SJCRH30 (cell line): ENCODE measurements at regions not wholly inside any gene's neighbourhood (a gene's known extent, or its start where the extent isn't known, plus 50 kb on each side); places are given as distances from the start of the nearest gene placed in this dataset.
"Not testable (repeated sequence)": the region's sequence is repeated elsewhere in the genome, so short reads cannot be mapped to it uniquely, and the experiment has no call there.

Experiments used
- DNase-seq, 2 experiments: peaks; one replicate each; pipeline ENCODE4 v3.0.0-alpha.2; 2015 to 2020
- H3K27ac ChIP-seq: fragments of 250-450 bp; sonication (Bioruptor Pico); 2 replicates; pipeline ENCODE4 v1.5.1; 2020; ENCODE audit warnings: mild to moderate bottlenecking, moderate library complexity
- H3K27me3 ChIP-seq: fragments of 250-450 bp; sonication (Bioruptor Pico); 2 replicates; pipeline ENCODE4 v1.5.1; 2020; ENCODE audit warnings: mild to moderate bottlenecking, moderate library complexity
- H3K36me3 ChIP-seq: fragments of 250-450 bp; sonication (Bioruptor Pico); 2 replicates; pipeline ENCODE4 v1.5.1; 2020; ENCODE audit warnings: mild to moderate bottlenecking, moderate library complexity
- H3K4me1 ChIP-seq: fragments of 250-450 bp; sonication (Bioruptor Pico); 2 replicates; pipeline ENCODE4 v1.5.1; 2020; ENCODE audit warnings: mild to moderate bottlenecking, moderate library complexity
- H3K4me3 ChIP-seq: fragments of 250-450 bp; sonication (Bioruptor Pico); 2 replicates; pipeline ENCODE4 v1.5.1; 2020; ENCODE audit warnings: mild to moderate bottlenecking, moderate library complexity
- H3K9me3 ChIP-seq: fragments of 250-450 bp; sonication (Bioruptor Pico); replicated peaks from 2 replicates; pipeline ENCODE4 v1.5.1; 2020; ENCODE audit warnings: mild to moderate bottlenecking, moderate library complexity

DNA sequence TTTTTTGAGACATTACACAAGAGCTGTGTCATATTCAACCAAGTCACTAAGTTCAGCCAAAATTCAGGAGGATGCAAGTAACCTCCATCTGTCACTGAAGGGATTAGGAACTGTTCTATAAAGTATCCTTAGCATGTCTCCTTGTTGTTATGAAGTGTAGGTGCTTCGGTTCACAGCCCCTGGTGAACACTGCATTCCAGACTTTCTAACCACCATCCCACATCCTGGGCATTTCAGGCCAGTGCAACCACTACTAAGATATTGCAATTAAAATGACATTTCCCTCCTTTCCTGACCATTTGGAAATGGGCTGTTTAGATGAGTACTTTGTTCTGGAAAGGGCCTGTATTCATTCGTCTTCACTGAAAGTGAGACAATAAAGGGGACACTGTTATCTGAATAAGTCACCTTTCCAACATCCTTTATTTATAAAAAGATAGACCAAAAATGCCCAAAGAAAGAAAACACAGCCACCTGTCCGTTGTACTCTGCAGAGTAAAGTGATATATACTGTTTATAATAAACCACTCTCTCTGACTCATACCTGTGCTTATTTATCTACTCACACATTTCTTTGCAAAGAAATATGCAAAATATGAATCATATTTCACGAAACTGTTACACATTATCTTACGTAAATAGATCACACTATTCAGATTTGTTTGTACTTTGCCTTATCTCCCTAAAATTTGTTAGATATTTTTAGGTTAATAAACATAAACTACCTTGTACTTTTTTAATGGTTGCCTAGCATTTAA lies 861.9 kb downstream of the CDH18 start:
- no peaks in the 10 kb centered on the region for H3K36me3 ChIP-seq
- no peaks in the 10 kb centered on the region for H3K9me3 ChIP-seq
- no peaks in the 10 kb centered on the region for H3K27me3 ChIP-seq
- H3K27ac ChIP-seq, result no peak overlapping the region
- no peaks in the 10 kb centered on the region for H3K4me1 ChIP-seq
- DNase-seq, result peak in 1 of 2 experiments; percentile 0
- no peak overlapping the region for H3K4me3 ChIP-seq

DNA sequence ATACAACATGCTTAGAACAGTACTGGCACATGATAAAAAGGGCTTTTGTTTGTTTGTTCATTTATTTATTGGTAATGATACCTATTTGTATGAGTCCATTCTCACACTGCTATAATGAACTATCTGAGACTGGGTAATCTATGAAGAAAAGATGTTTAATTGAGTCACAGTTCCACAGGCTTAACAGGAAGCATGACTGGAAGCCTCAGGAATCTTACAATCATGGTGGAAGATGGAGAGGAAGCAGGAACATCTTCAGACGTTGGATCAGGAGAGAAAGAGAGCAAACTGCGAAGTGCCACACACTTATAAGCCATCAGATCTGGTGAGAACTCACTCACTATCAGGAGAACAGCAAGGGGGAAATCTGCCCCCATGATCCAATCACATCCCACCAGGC lies 847.7 kb downstream of the CDH18 start:
- Histone ChIP-seq H3K9me3 (no peaks in the 10 kb centered on the region), H3K36me3 (no peaks in the 10 kb centered on the region), H3K4me3 (no peak overlapping the region), H3K4me1 (no peaks in the 10 kb centered on the region), H3K27ac (no peak overlapping the region), H3K27me3 (no peaks in the 10 kb centered on the region)
- DNase-seq, result no peak

DNA sequence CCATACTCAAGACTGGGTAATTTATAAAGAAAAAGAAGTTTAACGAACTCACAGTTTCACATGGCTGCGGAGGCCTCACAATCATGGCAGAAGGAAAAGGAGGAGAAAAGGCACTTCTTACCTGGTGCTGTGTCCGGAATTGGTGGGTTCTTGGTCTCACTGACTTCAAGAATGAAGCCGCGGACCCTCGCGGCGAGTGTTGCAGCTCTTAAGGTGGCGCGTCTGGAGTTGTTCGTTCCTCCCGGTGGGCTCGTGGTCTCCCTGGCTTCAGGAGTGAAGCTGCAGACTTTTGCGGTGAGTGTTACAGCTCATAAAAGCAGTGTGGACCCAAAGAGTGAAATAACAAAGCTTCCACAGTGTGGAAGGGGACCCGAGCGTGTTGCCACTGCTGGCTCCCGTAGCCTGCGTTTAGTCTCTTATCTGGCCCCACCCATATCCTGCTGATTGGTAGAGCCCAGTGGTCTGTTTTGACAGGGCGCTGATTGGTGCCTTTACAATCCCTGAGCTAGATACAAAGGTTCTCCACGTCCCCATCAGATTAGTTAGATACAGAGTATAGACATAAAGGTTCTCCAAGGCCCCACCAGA lies 846.0 kb downstream of the CDH18 start:
- not testable (repeated sequence) for H3K27me3 ChIP-seq, H3K9me3 ChIP-seq, H3K4me1 ChIP-seq, H3K27ac ChIP-seq, DNase-seq, H3K36me3 ChIP-seq, H3K4me3 ChIP-seq

DNA sequence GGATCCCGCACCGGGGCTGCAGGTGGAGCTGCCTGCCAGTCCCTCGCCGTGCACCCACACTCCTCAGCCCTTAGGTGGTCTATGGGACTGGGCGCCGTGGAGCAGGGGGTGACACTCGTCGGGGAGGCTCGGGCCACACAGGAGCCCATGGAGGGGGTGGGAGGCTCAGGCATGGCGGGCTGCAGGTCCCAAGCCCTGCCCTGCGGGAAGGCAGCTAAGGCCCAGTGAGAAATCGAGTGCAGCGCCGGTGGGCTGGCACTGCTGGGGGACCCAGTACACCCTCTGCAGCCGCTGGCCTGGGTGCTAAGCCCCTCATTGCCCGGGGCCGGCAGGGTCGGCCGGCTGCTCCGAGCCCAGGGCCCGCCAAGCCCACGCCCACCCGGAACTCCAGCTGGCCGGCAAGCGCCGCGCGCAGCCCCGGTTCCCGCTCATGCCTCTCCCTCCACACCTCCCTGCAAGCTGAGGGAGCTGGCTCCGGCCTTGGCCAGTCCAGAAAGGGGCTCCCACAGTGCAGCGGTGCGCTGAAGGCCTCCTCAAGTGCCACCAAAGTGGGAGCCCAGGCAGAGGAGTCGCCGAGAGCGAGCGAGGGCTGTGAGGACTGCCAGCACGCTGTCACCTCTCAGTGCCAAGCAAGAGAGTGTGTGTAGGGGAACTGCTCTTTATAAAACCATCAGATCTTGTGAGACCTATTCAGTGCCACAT lies 845.1 kb downstream of the CDH18 start:
- H3K27ac ChIP-seq, H3K4me3 ChIP-seq, DNase-seq, H3K27me3 ChIP-seq, H3K9me3 ChIP-seq, H3K36me3 ChIP-seq, H3K4me1 ChIP-seq: not testable (repeated sequence)

DNA sequence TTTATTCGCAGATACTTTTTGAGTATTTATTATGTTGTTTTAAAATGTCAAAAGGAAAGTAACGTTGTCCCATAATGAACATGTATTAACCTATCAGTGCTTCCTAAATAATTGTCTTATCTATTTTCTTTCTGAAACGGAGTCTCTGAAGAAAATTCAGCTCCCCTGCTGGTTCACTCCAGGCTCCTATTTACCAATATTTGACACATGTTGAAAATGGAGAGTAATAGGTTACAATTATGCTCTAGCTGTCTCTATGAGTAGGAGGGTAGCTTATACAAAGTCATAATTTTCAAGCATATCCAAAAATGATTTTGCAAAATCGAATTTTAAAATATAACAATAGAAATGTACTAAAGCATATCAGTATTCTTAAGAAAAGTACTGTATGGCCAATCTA lies 844.1 kb downstream of the CDH18 start:
- no peaks in the 10 kb centered on the region for H3K36me3 ChIP-seq
- no peaks in the 10 kb centered on the region for H3K4me1 ChIP-seq
- DNase-seq, result no peak
- no peaks in the 10 kb centered on the region for H3K27me3 ChIP-seq
- H3K27ac ChIP-seq, result no peak overlapping the region
- H3K4me3 ChIP-seq, result no peak overlapping the region
- H3K9me3 ChIP-seq, result no peaks in the 10 kb centered on the region

DNA sequence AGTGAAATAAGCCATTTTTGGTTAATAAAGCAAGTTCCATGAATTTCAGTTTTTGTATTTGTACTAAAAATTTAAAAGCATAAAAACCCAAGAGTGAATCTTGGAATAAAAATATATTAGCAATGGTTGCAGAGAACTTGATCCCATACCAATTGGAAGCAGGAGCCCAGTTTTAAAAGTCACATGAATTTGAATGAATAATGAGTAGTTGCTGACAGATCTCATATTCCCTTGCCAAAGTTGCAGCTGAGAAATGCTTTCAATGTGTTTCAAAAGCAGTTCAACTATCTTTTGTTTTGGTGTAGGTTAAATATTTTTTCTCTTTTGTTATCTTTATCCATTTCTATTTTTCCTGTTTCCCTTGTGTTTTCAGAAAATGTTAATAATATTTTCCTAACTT lies 818.6 kb downstream of the CDH18 start:
- H3K4me3 ChIP-seq, result no peak overlapping the region
- H3K27me3 ChIP-seq, result no peaks in the 10 kb centered on the region
- no peaks in the 10 kb centered on the region for H3K36me3 ChIP-seq
- no peaks in the 10 kb centered on the region for H3K9me3 ChIP-seq
- no peak overlapping the region for H3K27ac ChIP-seq
- no peak for DNase-seq
- no peaks in the 10 kb centered on the region for H3K4me1 ChIP-seq

DNA sequence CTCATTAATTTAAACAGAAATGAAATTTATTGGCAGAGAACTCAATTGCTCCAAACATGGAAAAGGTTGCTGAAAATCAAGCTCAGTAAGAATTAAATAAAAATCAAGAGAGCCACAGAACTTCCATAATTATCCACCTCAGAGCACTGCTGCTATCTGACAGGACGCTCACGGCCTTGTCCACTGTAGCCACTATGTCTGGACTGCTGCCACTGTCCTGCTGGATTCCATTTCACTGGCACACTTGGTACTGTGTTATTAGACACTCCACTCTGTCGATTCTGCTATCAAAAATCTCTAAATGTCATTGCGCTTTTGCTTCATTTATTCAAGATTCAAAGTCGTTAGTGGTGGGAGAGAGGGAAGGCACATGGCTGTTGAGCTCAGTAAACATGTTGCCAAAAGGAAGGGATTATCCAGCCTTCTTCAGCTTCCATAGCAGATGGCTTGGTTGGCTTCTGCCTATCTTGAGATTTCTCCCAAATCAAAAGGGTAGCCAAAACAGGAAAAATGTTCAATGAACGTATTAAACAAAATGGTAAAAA lies 815.0 kb downstream of the CDH18 start:
- Histone ChIP-seq H3K27me3 (no peaks in the 10 kb centered on the region), H3K27ac (no peak overlapping the region), H3K4me3 (no peak overlapping the region), H3K36me3 (no peaks in the 10 kb centered on the region), H3K9me3 (no peaks in the 10 kb centered on the region), H3K4me1 (no peaks in the 10 kb centered on the region)
- no peak for DNase-seq

DNA sequence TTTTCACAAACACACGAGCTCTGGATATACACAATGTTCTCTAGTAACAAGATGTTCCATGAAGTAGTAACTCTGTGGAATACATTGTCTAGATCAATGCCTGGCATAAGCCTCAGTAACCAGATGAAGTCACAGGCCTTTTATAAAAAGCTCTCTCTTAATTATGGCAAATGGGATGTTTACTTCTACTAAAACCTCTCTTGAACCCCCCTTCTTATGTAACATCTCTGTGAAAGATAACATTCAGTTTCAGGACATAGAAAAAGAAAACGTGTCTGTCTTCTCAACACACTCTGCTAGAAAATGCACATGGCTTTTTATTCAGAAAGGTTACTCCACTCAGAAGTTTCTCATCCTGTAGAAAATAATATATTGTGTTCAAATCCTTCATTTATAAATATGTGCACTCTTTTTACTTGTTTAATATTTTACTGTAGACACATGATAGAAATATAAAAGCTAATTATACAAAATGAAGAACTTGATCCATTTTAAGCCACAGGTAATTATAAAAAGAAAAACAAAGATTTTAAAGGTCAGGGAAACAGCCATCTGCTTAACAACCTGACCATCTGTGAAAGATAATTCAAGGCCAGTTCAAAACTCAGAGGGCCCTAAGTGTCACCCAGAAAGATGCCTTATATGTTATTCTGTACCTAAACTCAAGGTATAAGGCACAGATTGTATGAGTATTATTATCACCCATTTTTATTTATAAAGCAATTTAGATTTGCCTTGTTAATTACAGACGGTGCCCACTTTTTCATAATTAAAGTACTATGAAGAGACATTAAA lies 812.0 kb downstream of the CDH18 start:
- Histone ChIP-seq H3K9me3 (no peaks in the 10 kb centered on the region), H3K4me3 (no peak overlapping the region), H3K27me3 (no peaks in the 10 kb centered on the region), H3K36me3 (no peaks in the 10 kb centered on the region), H3K4me1 (no peaks in the 10 kb centered on the region), H3K27ac (no peak overlapping the region)
- DNase-seq, result no peak

DNA sequence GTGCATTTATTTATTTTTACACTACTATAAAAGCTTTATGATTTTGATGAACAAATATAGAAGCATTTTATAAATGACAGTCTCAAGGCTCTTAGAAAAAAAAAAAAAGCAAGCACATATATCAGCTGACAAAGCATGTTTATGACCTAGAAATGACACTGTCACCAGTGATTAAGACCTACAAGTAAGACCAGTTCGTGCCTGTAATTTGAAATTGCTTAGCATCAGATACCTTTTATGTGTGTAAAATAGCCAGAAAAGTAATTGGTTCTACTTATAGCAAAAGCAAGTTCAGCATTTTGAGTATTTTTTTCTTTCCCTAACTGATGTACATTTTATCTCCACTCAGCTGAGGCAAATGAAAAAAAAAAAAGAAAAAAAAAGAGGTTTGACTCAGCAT lies 808.4 kb downstream of the CDH18 start:
- H3K27me3 ChIP-seq, result no peaks in the 10 kb centered on the region
- H3K27ac ChIP-seq, result no peak overlapping the region
- no peaks in the 10 kb centered on the region for H3K36me3 ChIP-seq
- no peak for DNase-seq
- no peak overlapping the region for H3K4me3 ChIP-seq
- H3K4me1 ChIP-seq, result no peaks in the 10 kb centered on the region
- no peaks in the 10 kb centered on the region for H3K9me3 ChIP-seq

DNA sequence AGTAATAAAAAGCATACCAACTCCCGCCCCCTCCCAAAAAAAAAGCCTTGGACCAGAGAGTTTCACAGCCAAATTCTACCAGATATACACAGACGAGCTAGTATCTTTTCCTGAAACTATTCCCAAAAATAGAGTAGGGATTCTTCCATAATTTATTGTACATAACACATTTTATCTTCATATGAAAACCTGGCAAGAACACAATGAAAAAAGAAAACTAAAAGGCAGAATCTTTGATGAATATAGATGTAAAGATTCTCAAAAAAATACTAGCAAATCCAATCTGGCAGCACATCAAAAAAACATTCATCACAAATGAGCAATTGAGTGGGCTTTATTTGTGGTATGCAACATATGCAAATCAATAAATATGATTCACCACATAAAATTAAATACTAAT lies 798.8 kb downstream of the CDH18 start:
- Histone ChIP-seq H3K36me3 (no peaks in the 10 kb centered on the region), H3K9me3 (no peaks in the 10 kb centered on the region), H3K27me3 (no peaks in the 10 kb centered on the region), H3K4me1 (no peaks in the 10 kb centered on the region), H3K27ac (no peak overlapping the region), H3K4me3 (no peak overlapping the region)
- DNase-seq, result no peak

DNA sequence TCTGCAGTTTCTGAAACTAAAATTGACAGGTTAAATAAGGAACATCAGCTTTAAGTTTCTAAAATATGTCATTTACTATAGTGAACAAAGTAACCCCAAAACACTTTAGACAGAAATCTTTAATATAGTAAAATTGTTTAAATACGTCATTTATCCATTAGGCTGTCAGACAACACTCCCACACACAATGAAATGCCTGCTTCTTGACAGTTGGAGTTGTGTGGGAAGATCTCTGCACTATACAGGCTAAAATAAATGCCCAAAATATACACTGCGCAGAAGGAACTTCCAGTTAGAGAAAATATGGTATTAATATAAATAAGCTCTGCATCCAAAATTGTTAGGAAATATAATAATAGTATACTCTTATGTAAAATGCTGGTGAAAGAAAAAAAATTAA lies 794.4 kb downstream of the CDH18 start:
- no peak overlapping the region for H3K27ac ChIP-seq
- no peak overlapping the region for H3K4me3 ChIP-seq
- no peaks in the 10 kb centered on the region for H3K27me3 ChIP-seq
- H3K4me1 ChIP-seq, result no peaks in the 10 kb centered on the region
- no peaks in the 10 kb centered on the region for H3K36me3 ChIP-seq
- H3K9me3 ChIP-seq, result no peaks in the 10 kb centered on the region
- no peak for DNase-seq

DNA sequence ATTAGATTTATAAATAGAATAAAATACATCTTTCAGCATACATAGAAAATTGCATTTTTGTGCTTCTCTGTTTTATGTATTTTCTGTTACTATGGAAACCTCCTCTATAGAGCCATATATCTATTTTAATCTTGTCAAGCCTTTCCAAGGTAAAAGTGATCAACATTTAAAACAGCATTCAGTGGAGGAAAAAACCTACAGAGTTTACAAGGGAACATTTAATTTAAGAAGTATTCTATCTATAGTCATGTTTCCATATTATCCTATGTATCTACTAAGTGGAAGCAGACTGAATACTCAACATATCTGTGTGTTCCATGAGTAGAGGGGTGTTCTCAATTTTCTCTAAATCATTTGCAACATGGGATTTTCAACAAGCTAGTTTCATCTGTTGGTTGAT lies 791.4 kb downstream of the CDH18 start:
- Histone ChIP-seq H3K4me1 (no peaks in the 10 kb centered on the region), H3K4me3 (no peak overlapping the region), H3K9me3 (no peaks in the 10 kb centered on the region), H3K27ac (no peak overlapping the region), H3K27me3 (no peaks in the 10 kb centered on the region), H3K36me3 (no peaks in the 10 kb centered on the region)
- DNase-seq, result no peak

DNA sequence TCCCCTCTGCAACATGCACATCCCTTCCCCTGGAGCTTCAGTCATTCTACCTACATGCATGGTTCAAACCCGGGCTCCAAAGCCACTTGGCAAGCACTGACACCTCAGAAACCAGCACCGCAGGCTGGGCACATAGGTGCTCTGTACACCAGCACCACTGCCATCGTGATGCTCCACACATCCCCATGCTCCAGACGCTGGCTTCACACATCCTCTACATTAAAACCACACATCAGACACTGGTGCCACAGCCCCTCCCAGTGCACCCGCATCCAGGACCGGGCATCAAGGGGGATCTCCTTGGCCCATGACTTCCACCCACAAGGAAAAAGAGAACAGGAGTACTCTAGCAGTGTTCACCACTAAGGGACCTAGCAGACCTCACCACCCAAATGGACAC lies 787.7 kb downstream of the CDH18 start:
- DNase-seq, result no peak
- Histone ChIP-seq H3K36me3 (no peaks in the 10 kb centered on the region), H3K27me3 (no peaks in the 10 kb centered on the region), H3K9me3 (no peaks in the 10 kb centered on the region), H3K27ac (no peak overlapping the region), H3K4me3 (no peak overlapping the region), H3K4me1 (no peaks in the 10 kb centered on the region)

DNA sequence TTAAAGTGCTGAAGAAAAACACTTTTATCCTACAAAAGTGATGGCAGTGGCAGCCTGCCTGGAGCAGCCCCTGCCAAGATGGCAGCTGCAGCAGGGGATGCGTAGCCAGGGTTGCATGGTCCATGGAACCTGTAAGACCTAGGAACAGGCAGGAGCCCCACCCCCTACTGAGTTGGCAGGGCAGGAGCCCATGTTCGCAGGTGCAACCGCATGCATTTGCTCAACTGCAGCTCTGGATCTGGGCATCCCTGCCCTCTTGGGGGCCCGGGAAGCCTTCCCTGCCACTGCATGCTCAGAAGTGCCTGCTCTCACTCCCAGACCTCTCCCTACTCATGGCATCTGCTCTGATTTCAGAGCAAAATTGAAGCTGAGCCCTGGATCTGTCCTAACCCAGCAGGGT lies 779.6 kb downstream of the CDH18 start:
- Histone ChIP-seq H3K4me3 (no peak overlapping the region), H3K9me3 (no peaks in the 10 kb centered on the region), H3K4me1 (no peaks in the 10 kb centered on the region), H3K36me3 (no peaks in the 10 kb centered on the region), H3K27ac (no peak overlapping the region), H3K27me3 (no peaks in the 10 kb centered on the region)
- no peak for DNase-seq

DNA sequence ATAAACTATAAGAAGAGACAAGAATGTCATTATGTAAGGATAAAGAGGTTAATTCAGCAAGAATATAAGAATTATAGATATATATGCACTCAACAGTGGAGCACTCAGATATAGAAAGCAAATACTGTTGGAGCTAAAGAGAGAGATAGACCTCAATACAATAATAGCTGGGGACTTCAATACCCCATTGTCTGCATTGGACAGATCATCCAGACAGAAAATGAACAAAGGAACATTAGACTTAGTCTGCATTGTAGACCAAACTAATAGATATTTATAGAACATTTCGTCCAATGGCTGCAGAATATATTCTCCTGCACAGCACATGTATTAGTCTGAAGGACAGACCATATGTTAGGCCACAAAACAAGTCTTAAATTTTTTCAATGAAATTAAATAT lies 777.1 kb downstream of the CDH18 start:
- Histone ChIP-seq H3K36me3 (no peaks in the 10 kb centered on the region), H3K4me3 (no peak overlapping the region), H3K4me1 (no peaks in the 10 kb centered on the region), H3K27ac (no peak overlapping the region), H3K9me3 (no peaks in the 10 kb centered on the region), H3K27me3 (no peaks in the 10 kb centered on the region)
- no peak for DNase-seq
